HEK293 (cell line): ENCODE measurements at regions not wholly inside any gene's neighbourhood (a gene's known extent, or its start where the extent isn't known, plus 50 kb on each side); places are given as distances from the start of the nearest gene placed in this dataset.

ENCODE experiments used
- CTCF ChIA-PET: fragments of 350-600 bp; formaldehyde crosslinking; extraction: SDS; loops from one replicate; lab custom pipeline; 2021; ENCODE audit warnings: antibody characterized with exemption; lab: Yijun Ruan, JAX
- POLR2A ChIA-PET: fragments of 300-600 bp; formaldehyde crosslinking; extraction: SDS; loops from one replicate; lab custom pipeline; 2020; ENCODE audit warnings: antibody characterized with exemption, inconsistent platforms; lab: Yijun Ruan, JAX
- H3K27ac ChIP-seq: fragments of 200-500 bp; sonication (Bioruptor generic); 2 replicates; pipeline ENCODE4 v1.5.1; 2014; ENCODE audit warnings: low read depth, low read length, control low read depth, inconsistent platforms; ENCODE audit errors: extremely low read depth
- H3K36me3 ChIP-seq, 2 experiments: fragments of 200-500 bp in 1 of 2; sonication (Bioruptor generic) in 1 of 2; 1 replicate in 1 of 2; 2 replicates in 1 of 2; pipeline ENCODE4 v1.5.1; 2014 to 2017; ENCODE audit warnings: inconsistent platforms in 2 of 2, low read length in 2 of 2; ENCODE audit not compliant: control insufficient read depth in 2 of 2, insufficient read depth in 1 of 2
- H3K4me1 ChIP-seq: fragments of 200-500 bp; sonication (Bioruptor generic); 2 replicates; pipeline ENCODE4 v1.5.1; 2014; ENCODE audit warnings: mild to moderate bottlenecking, low read length, inconsistent platforms; ENCODE audit not compliant: control insufficient read depth, insufficient read depth
- H3K4me3 ChIP-seq: 2 replicates; pipeline ENCODE4 v1.5.1; 2011; ENCODE audit warnings: low read depth, mild to moderate bottlenecking, control low read depth, low read length, moderate library complexity
- H3K9me3 ChIP-seq: fragments of 200-500 bp; sonication (Bioruptor generic); 2 replicates; pipeline ENCODE4 v1.5.1; 2014; ENCODE audit warnings: low read depth, low read length, inconsistent platforms; ENCODE audit not compliant: control insufficient read depth, insufficient read depth
- BCL11B ChIP-seq: fragments of 450-650 bp; formaldehyde crosslinking; IDR thresholded peaks from 2 replicates; pipeline ENCODE4 v1.5.1; 2016; ENCODE audit warnings: low read depth, missing biosample characterization, missing genetic modification characterization
- EGR2 ChIP-seq: fragments of 450-650 bp; formaldehyde crosslinking; IDR thresholded peaks from 2 replicates; pipeline ENCODE4 v1.5.1; 2016; ENCODE audit warnings: low read depth, missing biosample characterization, missing genetic modification characterization
- HOXD13 ChIP-seq: sonication (generic); formaldehyde crosslinking; IDR thresholded peaks from 2 replicates; pipeline ENCODE4 v1.8.0; 2022; ENCODE audit warnings: missing genetic modification reagents, borderline replicate concordance
- OSR2 ChIP-seq: fragments of 450-650 bp; formaldehyde crosslinking; IDR thresholded peaks from 2 replicates; pipeline ENCODE4 v1.5.1; 2016; ENCODE audit warnings: missing biosample characterization, missing genetic modification characterization
- SP3 ChIP-seq: fragments of 450-650 bp; formaldehyde crosslinking; IDR thresholded peaks from 2 replicates; pipeline ENCODE4 v1.5.1; 2016; ENCODE audit warnings: missing biosample characterization, missing genetic modification characterization
- ZBTB48 ChIP-seq: fragments of 450-650 bp; formaldehyde crosslinking; IDR thresholded peaks from 2 replicates; pipeline ENCODE4 v1.5.1; 2016; ENCODE audit warnings: missing biosample characterization, missing genetic modification characterization
- ZNF112 ChIP-seq: fragments of 450-650 bp; formaldehyde crosslinking; IDR thresholded peaks from 2 replicates; pipeline ENCODE4 v1.5.0; 2017; ENCODE audit warnings: missing biosample characterization, missing genetic modification characterization
- ZNF121 ChIP-seq: fragments of 450-650 bp; formaldehyde crosslinking; IDR thresholded peaks from 2 replicates; pipeline ENCODE4 v1.5.1; 2016; ENCODE audit warnings: missing biosample characterization, missing genetic modification characterization
- ZNF155 ChIP-seq: fragments of 450-650 bp; formaldehyde crosslinking; IDR thresholded peaks from 2 replicates; pipeline ENCODE4 v1.5.1; 2016; ENCODE audit warnings: missing biosample characterization, missing genetic modification characterization
- ZNF184 ChIP-seq: fragments of 450-650 bp; IDR thresholded peaks from 2 replicates; pipeline ENCODE4 v1.5.1; 2018; ENCODE audit warnings: missing biosample characterization, mild to moderate bottlenecking, missing genetic modification characterization
- ZNF274 ChIP-seq, 2 experiments: fragments of 200-500 bp in 1 of 2; fragments of 450-650 bp in 1 of 2; sonication (Bioruptor generic) in 1 of 2; formaldehyde crosslinking in 1 of 2; IDR thresholded peaks; 2 replicates each; pipeline versions ENCODE4 v1.5.1 to v1.6.1; 2014 to 2016; ENCODE audit warnings: borderline replicate concordance in 1 of 2, inconsistent platforms in 1 of 2, low read length in 1 of 2, missing biosample characterization in 1 of 2, missing genetic modification characterization in 1 of 2
- ZNF311 ChIP-seq: fragments of 450-650 bp; formaldehyde crosslinking; IDR thresholded peaks from 2 replicates; pipeline ENCODE4 v1.5.1; 2017; ENCODE audit warnings: missing biosample characterization, missing genetic modification characterization, borderline replicate concordance
- ZNF324 ChIP-seq: fragments of 450-650 bp; formaldehyde crosslinking; IDR thresholded peaks from 2 replicates; pipeline ENCODE4 v1.5.1; 2016; ENCODE audit warnings: missing biosample characterization, missing genetic modification characterization
- ZNF37A ChIP-seq: fragments of 450-650 bp; IDR thresholded peaks from 2 replicates; pipeline ENCODE4 v1.5.1; 2018; ENCODE audit warnings: missing biosample characterization, missing genetic modification characterization
- ZNF404 ChIP-seq: fragments of 450-650 bp; formaldehyde crosslinking; IDR thresholded peaks from 2 replicates; pipeline ENCODE4 v1.5.1; 2017; ENCODE audit warnings: missing biosample characterization, missing genetic modification characterization
- ZNF433 ChIP-seq: fragments of 450-650 bp; formaldehyde crosslinking; IDR thresholded peaks from 2 replicates; pipeline ENCODE4 v1.5.1; 2016; ENCODE audit warnings: missing biosample characterization, missing genetic modification characterization, low read depth
- ZNF514 ChIP-seq: fragments of 450-650 bp; formaldehyde crosslinking; IDR thresholded peaks from 2 replicates; pipeline ENCODE4 v1.5.1; 2016; ENCODE audit warnings: missing biosample characterization, missing genetic modification characterization
- ZNF549 ChIP-seq: fragments of 450-650 bp; IDR thresholded peaks from 2 replicates; pipeline ENCODE4 v1.5.1; 2018; ENCODE audit warnings: missing biosample characterization, missing genetic modification characterization, mild to moderate bottlenecking, inconsistent platforms, moderate library complexity
- ZNF791 ChIP-seq: fragments of 450-650 bp; formaldehyde crosslinking; IDR thresholded peaks from 2 replicates; pipeline ENCODE4 v1.5.1; 2016; ENCODE audit warnings: missing biosample characterization, missing genetic modification characterization
- TF ChIP-seq, protein P1 (sequence below): fragments of 450-650 bp; formaldehyde crosslinking; IDR thresholded peaks from 2 replicates; pipeline ENCODE4 v1.5.1; 2016; ENCODE audit warnings: missing biosample characterization, missing genetic modification characterization
- TF ChIP-seq, protein P2 (sequence below): fragments of 450-650 bp; IDR thresholded peaks from 2 replicates; pipeline ENCODE4 v1.5.1; 2018; ENCODE audit warnings: missing biosample characterization, mild to moderate bottlenecking, missing genetic modification characterization
- TF ChIP-seq, protein P3 (sequence below): fragments of 450-650 bp; formaldehyde crosslinking; IDR thresholded peaks from 2 replicates; pipeline ENCODE4 v1.5.1; 2017; ENCODE audit warnings: missing biosample characterization, missing genetic modification characterization

DNA sequence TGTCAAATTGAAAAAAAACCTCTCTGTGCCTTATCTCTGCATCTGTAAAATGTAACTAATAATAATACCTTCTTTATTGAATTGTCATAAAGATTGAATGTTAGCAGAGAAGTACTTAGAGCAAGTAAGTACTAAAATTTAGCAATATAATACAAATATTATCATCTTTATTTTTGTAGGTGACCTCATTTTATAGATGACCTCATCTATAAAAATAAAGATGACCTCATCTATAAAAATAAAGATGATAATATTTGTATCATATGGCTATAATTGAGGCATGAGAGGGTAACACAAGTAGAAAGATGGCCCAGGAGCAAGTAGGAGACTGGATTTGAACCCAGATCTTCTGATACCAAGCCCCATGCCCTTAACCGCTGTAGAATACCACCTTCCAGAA lies 193.2 kb upstream of the FOXD3 start (continued):
- no peak for TF ChIP-seq ZNF791 (tag by site-specific recombination)
- TF ChIP-seq, protein P1, sequence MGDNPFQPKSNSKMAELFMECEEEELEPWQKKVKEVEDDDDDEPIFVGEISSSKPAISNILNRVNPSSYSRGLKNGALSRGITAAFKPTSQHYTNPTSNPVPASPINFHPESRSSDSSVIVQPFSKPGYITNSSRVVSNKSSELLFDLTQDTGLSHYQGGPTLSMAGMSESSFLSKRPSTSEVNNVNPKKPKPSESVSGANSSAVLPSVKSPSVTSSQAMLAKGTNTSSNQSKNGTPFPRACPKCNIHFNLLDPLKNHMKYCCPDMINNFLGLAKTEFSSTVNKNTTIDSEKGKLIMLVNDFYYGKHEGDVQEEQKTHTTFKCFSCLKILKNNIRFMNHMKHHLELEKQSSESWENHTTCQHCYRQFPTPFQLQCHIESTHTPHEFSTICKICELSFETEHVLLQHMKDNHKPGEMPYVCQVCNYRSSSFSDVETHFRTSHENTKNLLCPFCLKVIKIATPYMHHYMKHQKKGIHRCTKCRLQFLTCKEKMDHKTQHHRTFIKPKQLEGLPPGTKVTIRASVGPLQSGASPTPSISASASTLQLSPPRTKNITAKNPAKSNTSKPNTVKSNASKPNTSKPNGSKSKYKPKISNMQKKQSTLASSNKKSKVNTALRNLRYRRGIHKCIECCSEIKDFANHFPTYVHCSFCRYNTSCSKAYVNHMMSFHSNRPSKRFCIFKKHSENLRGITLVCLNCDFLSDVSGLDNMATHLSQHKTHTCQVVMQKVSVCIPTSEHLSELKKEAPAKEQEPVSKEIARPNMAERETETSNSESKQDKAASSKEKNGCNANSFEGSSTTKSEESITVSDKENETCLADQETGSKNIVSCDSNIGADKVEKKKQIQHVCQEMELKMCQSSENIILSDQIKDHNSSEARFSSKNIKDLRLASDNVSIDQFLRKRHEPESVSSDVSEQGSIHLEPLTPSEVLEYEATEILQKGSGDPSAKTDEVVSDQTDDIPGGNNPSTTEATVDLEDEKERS (tag by site-specific recombination) = no peak

DNA sequence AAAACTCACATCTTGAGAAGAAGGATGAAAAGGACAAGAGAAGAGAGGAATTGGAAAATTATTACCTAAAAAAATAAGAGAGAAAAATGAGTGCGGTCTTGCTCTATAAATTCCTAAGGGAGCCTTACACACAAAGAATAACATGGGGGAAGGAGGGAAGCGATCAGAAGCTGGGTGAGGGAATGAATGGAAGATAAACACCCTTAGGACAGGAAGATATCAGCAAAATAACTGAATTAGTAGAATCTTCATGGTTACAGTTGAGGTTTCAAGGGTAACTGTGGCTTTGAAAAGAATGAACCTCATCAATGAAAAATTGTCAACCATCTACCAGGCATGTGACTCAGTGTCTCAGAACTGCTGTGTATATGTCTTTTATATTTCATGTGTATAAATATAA lies 192.5 kb upstream of the FOXD3 start:
- no peak overlapping the region for H3K27ac ChIP-seq
- CTCF ChIA-PET = no interaction called here
- POLR2A ChIA-PET = no interaction called here
- no peaks in the 10 kb centered on the region for H3K4me1 ChIP-seq
- no peaks in the 10 kb centered on the region for H3K9me3 ChIP-seq
- H3K4me3 ChIP-seq = no peak overlapping the region
- no peak for TF ChIP-seq SP3
- no peak for TF ChIP-seq ZNF311
- TF ChIP-seq, protein P2, sequence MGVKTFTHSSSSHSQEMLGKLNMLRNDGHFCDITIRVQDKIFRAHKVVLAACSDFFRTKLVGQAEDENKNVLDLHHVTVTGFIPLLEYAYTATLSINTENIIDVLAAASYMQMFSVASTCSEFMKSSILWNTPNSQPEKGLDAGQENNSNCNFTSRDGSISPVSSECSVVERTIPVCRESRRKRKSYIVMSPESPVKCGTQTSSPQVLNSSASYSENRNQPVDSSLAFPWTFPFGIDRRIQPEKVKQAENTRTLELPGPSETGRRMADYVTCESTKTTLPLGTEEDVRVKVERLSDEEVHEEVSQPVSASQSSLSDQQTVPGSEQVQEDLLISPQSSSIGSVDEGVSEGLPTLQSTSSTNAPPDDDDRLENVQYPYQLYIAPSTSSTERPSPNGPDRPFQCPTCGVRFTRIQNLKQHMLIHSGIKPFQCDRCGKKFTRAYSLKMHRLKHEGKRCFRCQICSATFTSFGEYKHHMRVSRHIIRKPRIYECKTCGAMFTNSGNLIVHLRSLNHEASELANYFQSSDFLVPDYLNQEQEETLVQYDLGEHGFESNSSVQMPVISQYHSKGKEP (tag by site-specific recombination) = no peak
- TF ChIP-seq OSR2 (tag by site-specific recombination) = no peak
- TF ChIP-seq ZNF404 = no peak
- no peak for TF ChIP-seq ZNF433
- TF ChIP-seq ZNF324 (tag by site-specific recombination) = no peak
- no peak for TF ChIP-seq ZNF184 (tag by site-specific recombination)
- TF ChIP-seq, protein P3, sequence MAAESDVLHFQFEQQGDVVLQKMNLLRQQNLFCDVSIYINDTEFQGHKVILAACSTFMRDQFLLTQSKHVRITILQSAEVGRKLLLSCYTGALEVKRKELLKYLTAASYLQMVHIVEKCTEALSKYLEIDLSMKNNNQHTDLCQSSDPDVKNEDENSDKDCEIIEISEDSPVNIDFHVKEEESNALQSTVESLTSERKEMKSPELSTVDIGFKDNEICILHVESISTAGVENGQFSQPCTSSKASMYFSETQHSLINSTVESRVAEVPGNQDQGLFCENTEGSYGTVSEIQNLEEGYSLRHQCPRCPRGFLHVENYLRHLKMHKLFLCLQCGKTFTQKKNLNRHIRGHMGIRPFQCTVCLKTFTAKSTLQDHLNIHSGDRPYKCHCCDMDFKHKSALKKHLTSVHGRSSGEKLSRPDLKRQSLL (tag by site-specific recombination) = no peak
- TF ChIP-seq ZNF37A = no peak
- no peak for TF ChIP-seq ZNF514
- TF ChIP-seq BCL11B (tag by site-specific recombination) = no peak
- no peak for TF ChIP-seq ZNF549
- TF ChIP-seq ZNF121 = no peak
- no peak for TF ChIP-seq EGR2 (tag by site-specific recombination)
- no peak for TF ChIP-seq ZNF274 (IDR thresholded peaks at IDR 0.05; ENCODE audit: low read length)
- no peak for TF ChIP-seq ZNF274 (tag by site-specific recombination; IDR thresholded peaks at IDR 0.05; ENCODE audit: borderline replicate concordance)
- TF ChIP-seq ZNF112 = no peak
- no peak for TF ChIP-seq ZNF155 (tag by site-specific recombination)
- no peak for TF ChIP-seq HOXD13 (CRISPR knock-in tag)
- TF ChIP-seq ZBTB48 (tag by site-specific recombination) = no peak
- no peaks in the 10 kb centered on the region for H3K36me3 ChIP-seq
